K562 (cell line): ENCODE measurements at regions not wholly inside any gene's neighbourhood (a gene's known extent, or its start where the extent isn't known, plus 50 kb on each side); places are given as distances from the start of the nearest gene placed in this dataset.

ENCODE experiments used
- ATAC-seq: fragments of 200-7000 bp; cut with Tn5 transposase; 3 replicates; pipeline ENCODE4 v1.9.1; 2020; ENCODE audit warnings: moderate library complexity
- BruUV-seq: library from RNA; stranded (reverse); fragments of 400-500 nt; replicated peaks from 2 replicates; lab custom pipeline; 2021; lab: Mats Ljungman, UMichigan
- CTCF ChIA-PET: fragments of 300-600 bp; formaldehyde crosslinking; extraction: SDS; loops from one replicate; lab custom pipeline; 2021; ENCODE audit warnings: low intra/inter-chr PET ratio; lab: Yijun Ruan, JAX
- POLR2A ChIA-PET: fragments of 300-600, 350-650 bp; sonication (Branson Sonifier 250); formaldehyde crosslinking; extraction: SDS; loops from one replicate; lab custom pipeline; 2021; ENCODE audit warnings: antibody characterized with exemption, inconsistent platforms; lab: Yijun Ruan, JAX
- DNase-seq, 4 experiments: peaks; one replicate each; pipeline versions ENCODE4 v3.0.0 to v3.0.0-alpha.2; 2011 to 2018; ENCODE audit warnings: low spot score in 3 of 4, mixed read lengths in 3 of 4; ENCODE audit errors: extremely low read depth in 1 of 4
- FAIRE-seq: peaks from 2 replicates; lab custom pipeline; 2011; peaks lifted over from hg19 to GRCh38; lab: Jason Lieb, UNC
- H2AFZ ChIP-seq: 2 replicates; pipeline ENCODE4 v1.6.0; 2011; ENCODE audit warnings: low read depth, low read length, control low read depth, inconsistent platforms
- H3K27ac ChIP-seq: fragments of 200-600 bp; 3 replicates; pipeline ENCODE4 v1.8.0; 2011; ENCODE audit warnings: low read depth, mild to moderate bottlenecking, control low read depth, inconsistent platforms, low read length, moderate library complexity, mixed read lengths; ENCODE audit errors: extremely low read depth
- H3K27me3 ChIP-seq, 2 experiments: fragments of 300-600 bp in 1 of 2; 2 replicates in 1 of 2; 3 replicates in 1 of 2; pipeline versions ENCODE4 v1.6.0 to v1.8.0; 2011; ENCODE audit warnings: inconsistent platforms in 2 of 2, low read length in 2 of 2, mild to moderate bottlenecking in 1 of 2, mixed read lengths in 1 of 2, moderate library complexity in 1 of 2; ENCODE audit not compliant: control insufficient read depth in 2 of 2, insufficient read depth in 2 of 2
- H3K36me3 ChIP-seq: fragments of 300-600 bp; 3 replicates; pipeline ENCODE4 v1.8.0; 2011; ENCODE audit warnings: mild to moderate bottlenecking, low read length, inconsistent platforms; ENCODE audit not compliant: control insufficient read depth, insufficient read depth
- H3K4me1 ChIP-seq, 2 experiments: fragments of 200-600 bp in 1 of 2; replicated peaks in 1 of 2; 2 replicates in 1 of 2; 3 replicates in 1 of 2; pipeline versions ENCODE4 v1.5.1 to v1.8.0; 2011; ENCODE audit warnings: inconsistent platforms in 2 of 2, low read length in 2 of 2, mild to moderate bottlenecking in 1 of 2, mixed read lengths in 1 of 2, moderate library complexity in 1 of 2; ENCODE audit not compliant: control insufficient read depth in 2 of 2, insufficient read depth in 2 of 2
- H3K4me2 ChIP-seq: 2 replicates; pipeline ENCODE4 v1.6.1; 2011; ENCODE audit warnings: low read length, control low read depth, inconsistent platforms, mixed read lengths; ENCODE audit not compliant: insufficient read depth
- H3K4me3 ChIP-seq: fragments of 200-600 bp; sonication (generic), shearing (Covaris generic); 2 replicates; pipeline ENCODE4 v1.5.1; 2016; ENCODE audit warnings: control low read depth, inconsistent platforms
- H3K79me2 ChIP-seq: fragments of 200-600 bp; 3 replicates; pipeline ENCODE4 v1.8.0; 2011; ENCODE audit warnings: low read length, inconsistent platforms; ENCODE audit not compliant: control insufficient read depth, insufficient read depth
- H3K9ac ChIP-seq, 2 experiments: 2 replicates each; pipeline versions ENCODE4 v1.6.0 to v1.6.1; 2011; ENCODE audit warnings: low read depth in 2 of 2, low read length in 2 of 2, control low read depth in 1 of 2, inconsistent platforms in 1 of 2, mild to moderate bottlenecking in 1 of 2, mixed read lengths in 1 of 2; ENCODE audit not compliant: insufficient read depth in 1 of 2
- H3K9me1 ChIP-seq: one replicate; pipeline ENCODE4 v1.6.0; 2011; ENCODE audit warnings: inconsistent platforms, mild to moderate bottlenecking, low read length, moderate library complexity; ENCODE audit not compliant: control insufficient read depth, insufficient read depth
- H3K9me3 ChIP-seq: replicated peaks from 2 replicates; pipeline ENCODE4 v1.5.1; 2011; ENCODE audit warnings: low read depth, low read length, inconsistent platforms; ENCODE audit not compliant: control insufficient read depth, insufficient read depth
- H4K20me1 ChIP-seq: replicated peaks from 2 replicates; pipeline ENCODE4 v1.6.1; 2011; ENCODE audit warnings: low read length, inconsistent platforms, mixed read lengths; ENCODE audit not compliant: control insufficient read depth, insufficient read depth
- BDP1 ChIP-seq: IDR thresholded peaks from 3 replicates; pipeline ENCODE4 v1.6.1; 2011; ENCODE audit not compliant: insufficient read length, insufficient read depth
- JUNB ChIP-seq: fragments of 450-650 bp; formaldehyde crosslinking; conservative IDR thresholded peaks from 2 replicates; pipeline ENCODE4 v1.4.0; 2020; ENCODE audit warnings: mild to moderate bottlenecking
- MCM3 ChIP-seq: fragments of 450-650 bp; IDR thresholded peaks from 2 replicates; pipeline ENCODE4 v1.6.1; 2016
- ZBED1 ChIP-seq: IDR thresholded peaks from 2 replicates; pipeline ENCODE4 v1.6.1; 2014
- WGBS: fragments of 100-300 bp; shearing (Covaris generic); methylation state at CpG from one replicate; pipeline ENCODE4 v1.1.6; 2016; ENCODE audit warnings: low coverage, mixed read lengths; ENCODE audit not compliant: insufficient coverage; ENCODE audit errors: missing lambda C conversion rate; 5-methylcytosine and 5-hydroxymethylcytosine counted together
- in situ Hi-C: fragments of 300-500 bp; cut with MboI; formaldehyde crosslinking; loops from 4 replicates; pipeline ENCODE4 v1.15.0; 2018; ENCODE audit warnings: inconsistent platforms, mixed read lengths
- intact Hi-C: fragments of 100-400 bp; cut with micrococcal nuclease; formaldehyde crosslinking; loops from 2 replicates; pipeline ENCODE4 v1.14.2; 2022
- TF ChIP-seq, protein P1 (sequence below): IDR thresholded peaks from 2 replicates; pipeline ENCODE4 v1.6.1; 2014; ENCODE audit warnings: antibody characterized with exemption
- TF ChIP-seq, protein P2 (sequence below): fragments of 450-650 bp; IDR thresholded peaks from 2 replicates; pipeline ENCODE4 v1.6.1; 2016; ENCODE audit warnings: missing biosample characterization, missing genetic modification characterization

DNA sequence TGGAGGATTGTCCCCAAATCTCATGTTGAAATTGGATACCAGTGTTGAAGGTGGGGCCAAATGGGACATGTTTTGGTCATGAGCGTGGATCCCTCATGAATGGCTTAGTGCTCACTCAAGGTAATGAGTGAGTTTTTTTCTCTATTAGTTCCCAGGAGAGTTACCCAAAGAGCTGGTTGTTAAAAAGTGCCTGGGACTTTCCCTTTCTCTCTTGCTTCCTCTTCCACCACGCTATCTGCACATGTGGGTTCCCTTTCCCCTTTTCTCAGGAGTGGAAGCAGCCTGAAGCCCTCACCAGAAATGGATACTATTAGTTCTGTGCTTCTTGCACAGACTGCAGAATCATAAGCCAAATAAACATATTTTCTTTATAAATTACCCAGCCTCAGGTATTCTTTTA lies 465.4 kb downstream of the FSCB start:
- no TSS peak for BruUV-seq
- no peak overlapping the region for H3K4me3 ChIP-seq
- no peaks in the 10 kb centered on the region for H3K9me1 ChIP-seq
- no peaks in the 10 kb centered on the region for H4K20me1 ChIP-seq
- H3K9ac ChIP-seq = no peak overlapping the region
- no peak for ATAC-seq
- TF ChIP-seq JUNB (no peak), ZBED1 (no peak), BDP1 (no peak), MCM3 (no peak)
- TF ChIP-seq, protein P1, sequence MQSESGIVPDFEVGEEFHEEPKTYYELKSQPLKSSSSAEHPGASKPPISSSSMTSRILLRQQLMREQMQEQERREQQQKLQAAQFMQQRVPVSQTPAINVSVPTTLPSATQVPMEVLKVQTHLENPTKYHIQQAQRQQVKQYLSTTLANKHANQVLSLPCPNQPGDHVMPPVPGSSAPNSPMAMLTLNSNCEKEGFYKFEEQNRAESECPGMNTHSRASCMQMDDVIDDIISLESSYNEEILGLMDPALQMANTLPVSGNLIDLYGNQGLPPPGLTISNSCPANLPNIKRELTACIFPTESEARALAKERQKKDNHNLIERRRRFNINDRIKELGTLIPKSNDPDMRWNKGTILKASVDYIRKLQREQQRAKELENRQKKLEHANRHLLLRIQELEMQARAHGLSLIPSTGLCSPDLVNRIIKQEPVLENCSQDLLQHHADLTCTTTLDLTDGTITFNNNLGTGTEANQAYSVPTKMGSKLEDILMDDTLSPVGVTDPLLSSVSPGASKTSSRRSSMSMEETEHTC = no peak
- TF ChIP-seq, protein P2, sequence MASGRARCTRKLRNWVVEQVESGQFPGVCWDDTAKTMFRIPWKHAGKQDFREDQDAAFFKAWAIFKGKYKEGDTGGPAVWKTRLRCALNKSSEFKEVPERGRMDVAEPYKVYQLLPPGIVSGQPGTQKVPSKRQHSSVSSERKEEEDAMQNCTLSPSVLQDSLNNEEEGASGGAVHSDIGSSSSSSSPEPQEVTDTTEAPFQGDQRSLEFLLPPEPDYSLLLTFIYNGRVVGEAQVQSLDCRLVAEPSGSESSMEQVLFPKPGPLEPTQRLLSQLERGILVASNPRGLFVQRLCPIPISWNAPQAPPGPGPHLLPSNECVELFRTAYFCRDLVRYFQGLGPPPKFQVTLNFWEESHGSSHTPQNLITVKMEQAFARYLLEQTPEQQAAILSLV = no peak
- TF ChIP-seq, all 486 proteins: peak for 0
- H3K4me2 ChIP-seq = no peak overlapping the region
- H3K4me1 ChIP-seq = no peaks in the 10 kb centered on the region
- H3K27ac ChIP-seq = no peak overlapping the region
- POLR2A ChIA-PET = no interaction called here
- FAIRE-seq (no peak), DNase-seq (no peak)
- no peaks in the 10 kb centered on the region for H3K9me3 ChIP-seq
- no peaks in the 10 kb centered on the region for H3K36me3 ChIP-seq
- CTCF ChIA-PET = no interaction called here
- H2AFZ ChIP-seq = no peak overlapping the region
- no peaks in the 10 kb centered on the region for H3K79me2 ChIP-seq
- intact Hi-C loops = no loop called here
- 0% methylated on average over 2 of the region's 2 CpGs for WGBS
- in situ Hi-C loops = no loop called here
- no peaks in the 10 kb centered on the region for H3K27me3 ChIP-seq
